ENCODE measurements at regions not wholly inside any gene's neighbourhood (a gene's known extent, or its start where the extent isn't known, plus 50 kb on each side); places are given as distances from the start of the nearest gene placed in this dataset.

DNA sequence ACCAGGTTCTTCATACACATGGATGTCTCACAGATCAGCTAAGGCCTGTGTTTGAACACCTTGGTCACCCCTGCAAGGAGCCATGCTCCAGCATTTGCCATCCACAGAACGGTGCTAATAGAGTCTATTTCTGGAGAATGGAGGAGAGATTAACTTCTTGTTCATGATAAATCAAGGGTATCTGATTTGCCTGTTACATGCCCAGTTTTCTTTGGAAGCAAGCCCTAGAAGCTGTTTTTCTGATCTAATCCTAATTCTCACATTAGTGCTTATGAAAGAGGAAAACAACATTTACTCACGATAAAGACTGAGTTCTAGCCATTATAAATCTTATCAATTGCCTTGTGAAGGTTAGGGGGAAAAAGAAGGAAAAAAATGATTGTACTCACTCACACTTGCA, 119.6 kb upstream of the DTNA start:
- FAIRE-seq, result no peak
- no peak for DNase-seq (ENCODE audit: insufficient read length)
- TF ChIP-seq POLR2A (IDR thresholded peaks at IDR 0.05; ENCODE audit: low read depth, low read length), result no peak
- TF ChIP-seq POLR2AphosphoS5 (IDR thresholded peaks at IDR 0.05; ENCODE audit: low read depth, low read length), result no peak
- TF ChIP-seq TAF1 (IDR thresholded peaks at IDR 0.05; ENCODE audit: borderline replicate concordance, low read depth, low read length), result no peak

DNA sequence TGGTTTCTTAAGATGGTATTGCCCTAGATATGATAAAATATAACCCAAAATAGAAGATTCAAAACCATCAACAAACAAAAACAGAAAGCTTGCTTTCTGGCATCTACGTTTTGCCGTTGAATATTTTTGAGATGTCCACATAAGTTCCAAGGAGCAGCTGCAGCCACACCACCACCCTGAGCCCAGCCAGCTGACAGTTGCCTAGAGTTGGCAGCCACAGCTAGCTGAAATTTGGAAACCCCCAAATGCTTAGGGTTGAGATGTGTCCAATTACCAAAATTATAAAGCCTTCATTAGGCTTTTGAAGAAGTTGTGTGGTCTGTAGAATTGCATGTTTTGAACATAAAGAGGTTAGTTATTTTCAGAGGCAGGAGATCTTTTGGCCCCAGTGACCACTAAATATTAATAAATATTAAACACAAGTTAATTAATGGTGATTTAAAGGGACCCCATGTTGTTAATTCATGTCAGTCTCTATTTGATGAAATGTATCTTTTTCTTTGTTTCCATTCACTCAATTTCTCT, 118.1 kb upstream of the DTNA start:
- FAIRE-seq (no peak), DNase-seq (ENCODE audit: insufficient read length) (no peak)
- TF ChIP-seq TAF1 (IDR thresholded peaks at IDR 0.05; ENCODE audit: borderline replicate concordance, low read depth, low read length), result no peak
- no peak for TF ChIP-seq POLR2A (IDR thresholded peaks at IDR 0.05; ENCODE audit: low read depth, low read length)
- no peak for TF ChIP-seq POLR2AphosphoS5 (IDR thresholded peaks at IDR 0.05; ENCODE audit: low read depth, low read length)

GRCh38 chr18:34592481-34592880, 117.6 kb upstream of the DTNA start:
- no peak for FAIRE-seq

DNA sequence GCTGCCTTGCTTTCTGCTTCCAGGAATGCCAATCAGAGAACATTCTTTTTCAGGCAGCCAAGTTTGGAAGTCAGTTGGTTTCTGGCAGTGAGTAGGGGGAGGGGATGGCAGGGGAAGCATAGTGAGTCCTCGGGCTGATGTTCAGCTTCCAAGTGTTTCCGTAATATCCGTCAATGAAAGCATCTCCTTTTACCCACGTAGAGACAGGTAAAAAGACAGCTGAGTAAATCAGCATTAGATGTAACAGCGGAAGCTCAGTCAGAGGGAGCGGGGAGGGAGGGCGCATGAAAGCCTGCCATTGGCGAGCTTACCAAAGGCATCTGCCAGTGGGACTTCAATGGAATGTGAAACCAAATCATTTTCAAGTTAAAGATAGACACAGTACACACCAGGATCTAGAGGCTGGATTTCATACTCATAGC, 117.1 kb upstream of the DTNA start:
- FAIRE-seq (no peak), DNase-seq (ENCODE audit: insufficient read length) (no peak)
- no peak for TF ChIP-seq TAF1 (IDR thresholded peaks at IDR 0.05; ENCODE audit: borderline replicate concordance, low read depth, low read length)
- TF ChIP-seq POLR2AphosphoS5 (IDR thresholded peaks at IDR 0.05; ENCODE audit: low read depth, low read length), result no peak
- no peak for TF ChIP-seq POLR2A (IDR thresholded peaks at IDR 0.05; ENCODE audit: low read depth, low read length)

More at GRCh38 chr18:34592481-34592880, 117.6 kb upstream of the DTNA start:
- DNase-seq (ENCODE audit: insufficient read length), result no peak
- TF ChIP-seq POLR2A (IDR thresholded peaks at IDR 0.05; ENCODE audit: low read depth, low read length) (no peak), TAF1 (IDR thresholded peaks at IDR 0.05; ENCODE audit: borderline replicate concordance, low read depth, low read length) (no peak), POLR2AphosphoS5 (IDR thresholded peaks at IDR 0.05; ENCODE audit: low read depth, low read length) (no peak)

GRCh38 chr18:34594266-34594665, 115.8 kb upstream of the DTNA start:
- DNase-seq (ENCODE audit: insufficient read length) (no peak), FAIRE-seq (no peak)
- no peak for TF ChIP-seq POLR2A (IDR thresholded peaks at IDR 0.05; ENCODE audit: low read depth, low read length)
- TF ChIP-seq TAF1 (IDR thresholded peaks at IDR 0.05; ENCODE audit: borderline replicate concordance, low read depth, low read length), result no peak
- no peak for TF ChIP-seq POLR2AphosphoS5 (IDR thresholded peaks at IDR 0.05; ENCODE audit: low read depth, low read length)

- FAIRE-seq (no peak), DNase-seq (ENCODE audit: insufficient read length) (no peak)
- TF ChIP-seq TAF1 (IDR thresholded peaks at IDR 0.05; ENCODE audit: borderline replicate concordance, low read depth, low read length) (no peak), POLR2AphosphoS5 (IDR thresholded peaks at IDR 0.05; ENCODE audit: low read depth, low read length) (no peak), POLR2A (IDR thresholded peaks at IDR 0.05; ENCODE audit: low read depth, low read length) (no peak)
Observed at GRCh38 chr18:34595690-34596089, 114.4 kb upstream of the DTNA start.

- FAIRE-seq, result no peak
- TF ChIP-seq POLR2AphosphoS5 (IDR thresholded peaks at IDR 0.05; ENCODE audit: low read depth, low read length) (no peak), TAF1 (IDR thresholded peaks at IDR 0.05; ENCODE audit: borderline replicate concordance, low read depth, low read length) (no peak), POLR2A (IDR thresholded peaks at IDR 0.05; ENCODE audit: low read depth, low read length) (no peak)
- no peak for DNase-seq (ENCODE audit: insufficient read length)
Observed at GRCh38 chr18:34598120-34598635, 111.9 kb upstream of the DTNA start.

DNA sequence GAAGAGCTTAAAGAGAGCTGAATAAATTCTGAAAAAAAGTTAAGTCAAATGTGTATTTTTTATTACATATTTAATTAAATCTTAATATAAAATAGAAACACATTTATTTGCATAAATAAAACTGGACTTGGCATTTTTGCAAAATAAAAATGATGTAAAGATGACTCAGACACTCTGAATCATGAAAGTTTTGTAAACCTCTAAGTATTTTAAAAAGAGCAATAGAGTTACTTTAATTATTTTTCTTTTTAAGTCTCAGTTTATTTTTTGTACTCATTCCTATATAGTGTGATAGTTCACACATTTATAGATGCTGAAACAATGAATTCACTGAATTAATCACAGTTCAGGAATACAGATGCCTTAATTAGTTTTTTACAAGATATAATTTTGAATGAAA, 109.9 kb upstream of the DTNA start:
- FAIRE-seq (no peak), DNase-seq (ENCODE audit: insufficient read length) (no peak)
- no peak for TF ChIP-seq TAF1 (IDR thresholded peaks at IDR 0.05; ENCODE audit: borderline replicate concordance, low read depth, low read length)
- no peak for TF ChIP-seq POLR2A (IDR thresholded peaks at IDR 0.05; ENCODE audit: low read depth, low read length)
- no peak for TF ChIP-seq POLR2AphosphoS5 (IDR thresholded peaks at IDR 0.05; ENCODE audit: low read depth, low read length)

DNA sequence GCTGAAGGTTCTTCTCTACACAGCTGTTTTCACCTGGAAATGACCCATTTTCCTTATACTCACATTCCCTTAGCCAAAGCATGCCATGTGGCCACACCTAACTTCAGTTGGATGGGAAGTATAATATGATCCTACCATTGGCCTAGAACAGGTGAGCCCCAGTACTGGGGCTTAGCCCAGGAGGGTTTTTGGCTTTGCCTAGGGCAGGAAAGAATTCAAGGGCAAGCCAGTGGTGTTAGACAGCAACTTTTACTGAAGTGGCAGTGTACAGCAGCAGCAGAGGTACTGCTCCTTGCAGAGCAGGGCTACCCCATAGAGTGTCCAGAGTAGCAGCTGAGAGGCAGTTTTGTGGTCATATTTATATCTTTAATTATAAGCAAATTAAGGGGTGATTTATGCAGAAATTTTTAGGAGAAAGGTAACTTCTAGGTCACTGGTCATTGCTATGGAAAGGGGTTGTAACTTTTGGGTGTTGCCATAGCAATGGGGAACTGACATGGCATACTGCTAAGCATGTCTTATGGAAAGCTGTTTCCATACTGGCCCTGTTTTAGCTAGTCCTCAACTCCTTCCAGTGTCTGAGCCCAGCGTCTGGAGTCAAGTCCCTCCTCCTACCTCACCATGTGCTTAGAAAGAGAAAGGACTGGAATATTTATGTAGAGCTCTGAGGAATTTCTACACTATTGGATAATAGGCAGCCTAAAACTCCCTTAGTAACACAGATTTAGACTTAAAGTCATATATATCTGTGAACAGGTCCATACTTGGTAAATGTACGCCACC, 109.0 kb upstream of the DTNA start:
- DNase-seq (ENCODE audit: insufficient read length) (no peak), FAIRE-seq (no peak)
- no peak for TF ChIP-seq TAF1 (IDR thresholded peaks at IDR 0.05; ENCODE audit: borderline replicate concordance, low read depth, low read length)
- TF ChIP-seq POLR2A (IDR thresholded peaks at IDR 0.05; ENCODE audit: low read depth, low read length), result no peak
- TF ChIP-seq POLR2AphosphoS5 (IDR thresholded peaks at IDR 0.05; ENCODE audit: low read depth, low read length), result no peak

- TF ChIP-seq POLR2A (IDR thresholded peaks at IDR 0.05; ENCODE audit: low read depth, low read length) (no peak), TAF1 (IDR thresholded peaks at IDR 0.05; ENCODE audit: borderline replicate concordance, low read depth, low read length) (no peak)
- no peak for FAIRE-seq
Observed at GRCh38 chr18:34604591-34604990, 105.5 kb upstream of the DTNA start.

GRCh38 chr18:34606851-34607250, 103.2 kb upstream of the DTNA start:
- DNase-seq (ENCODE audit: insufficient read length) (no peak), FAIRE-seq (no peak)
- TF ChIP-seq POLR2A (IDR thresholded peaks at IDR 0.05; ENCODE audit: low read depth, low read length) (no peak), POLR2AphosphoS5 (IDR thresholded peaks at IDR 0.05; ENCODE audit: low read depth, low read length) (no peak), TAF1 (IDR thresholded peaks at IDR 0.05; ENCODE audit: borderline replicate concordance, low read depth, low read length) (no peak)

More at GRCh38 chr18:34604591-34604990, 105.5 kb upstream of the DTNA start:
- DNase-seq (ENCODE audit: insufficient read length), result no peak

GRCh38 chr18:34608064-34608463, 102.0 kb upstream of the DTNA start:
- DNase-seq (ENCODE audit: insufficient read length) (no peak), FAIRE-seq (no peak)
- TF ChIP-seq POLR2AphosphoS5 (IDR thresholded peaks at IDR 0.05; ENCODE audit: low read depth, low read length) (no peak), TAF1 (IDR thresholded peaks at IDR 0.05; ENCODE audit: borderline replicate concordance, low read depth, low read length) (no peak), POLR2A (IDR thresholded peaks at IDR 0.05; ENCODE audit: low read depth, low read length) (no peak)

Data from GM12892 (cell line).